CD4-positive, alpha-beta T cell treated with Interleukin-1 beta for 1 hour (primary cell): ENCODE measurements at regions not wholly inside any gene's neighbourhood (a gene's known extent, or its start where the extent isn't known, plus 50 kb on each side); places are given as distances from the start of the nearest gene placed in this dataset.

Source experiments
- DNase-seq, 2 donors: peaks; one replicate each; pipeline ENCODE4 v3.0.0-alpha.2; 2020 to 2022

DNA sequence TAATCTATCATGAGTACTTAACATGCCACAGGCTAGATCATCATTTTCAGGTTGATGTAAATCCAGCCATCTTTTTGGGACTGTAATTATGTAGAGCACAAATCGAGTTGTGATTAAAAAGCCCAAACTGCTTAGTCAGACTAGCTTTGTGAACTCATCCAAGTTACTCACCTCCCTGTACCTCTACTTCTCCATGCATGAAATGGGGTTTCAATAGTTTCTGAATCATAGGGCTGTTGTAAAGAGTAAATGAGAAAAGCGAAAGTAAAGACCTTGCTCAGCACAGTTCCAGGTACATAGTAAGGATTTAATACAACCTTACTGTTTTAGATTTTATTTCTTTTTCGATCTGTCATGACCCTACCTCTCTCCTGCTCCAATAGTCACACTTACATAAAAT is 85.6 kb upstream of the GAP43 start:
- no peak for DNase-seq

- DNase-seq, result no peak
Observed at GRCh38 chr3:115547207-115547606, 76.1 kb upstream of the GAP43 start.

DNA sequence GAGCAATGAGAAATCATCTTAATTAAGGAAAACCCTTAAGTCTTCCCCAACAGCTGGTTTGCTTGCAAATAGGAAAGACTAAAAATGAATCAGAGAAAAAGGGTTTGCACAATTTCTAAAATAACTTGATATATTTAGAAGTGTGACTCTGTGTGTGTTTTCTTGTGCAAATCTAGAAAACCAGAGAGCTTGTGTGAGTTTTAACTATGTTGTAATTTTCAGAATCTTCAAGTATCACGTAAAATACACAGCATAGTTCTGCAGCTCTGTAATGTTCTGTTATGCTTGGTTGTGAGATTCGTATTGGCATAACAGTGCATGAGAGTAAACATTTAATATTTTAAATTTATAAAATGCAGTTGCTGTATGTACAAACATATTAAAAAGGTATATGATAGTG is 74.7 kb upstream of the GAP43 start:
- no peak for DNase-seq

DNA sequence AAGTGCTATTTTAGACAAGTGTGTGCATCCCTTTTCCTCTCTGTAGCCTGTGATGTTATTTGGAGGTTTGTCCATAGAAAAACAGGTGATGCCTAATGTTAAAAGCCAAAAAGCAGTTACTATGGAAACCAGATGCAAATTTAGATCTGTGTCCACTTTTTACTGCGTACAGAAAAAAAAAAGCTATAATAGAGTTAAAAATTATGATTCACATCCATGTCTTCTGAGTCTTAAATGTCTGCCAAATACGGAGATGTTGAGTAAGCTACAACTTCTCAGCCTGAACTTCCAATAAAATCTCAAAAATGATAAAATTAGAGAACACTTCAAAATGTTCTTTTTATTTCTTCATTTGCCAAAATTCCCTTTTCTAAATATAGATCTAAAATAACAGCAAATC is 74.2 kb upstream of the GAP43 start:
- DNase-seq, result no peak

DNA sequence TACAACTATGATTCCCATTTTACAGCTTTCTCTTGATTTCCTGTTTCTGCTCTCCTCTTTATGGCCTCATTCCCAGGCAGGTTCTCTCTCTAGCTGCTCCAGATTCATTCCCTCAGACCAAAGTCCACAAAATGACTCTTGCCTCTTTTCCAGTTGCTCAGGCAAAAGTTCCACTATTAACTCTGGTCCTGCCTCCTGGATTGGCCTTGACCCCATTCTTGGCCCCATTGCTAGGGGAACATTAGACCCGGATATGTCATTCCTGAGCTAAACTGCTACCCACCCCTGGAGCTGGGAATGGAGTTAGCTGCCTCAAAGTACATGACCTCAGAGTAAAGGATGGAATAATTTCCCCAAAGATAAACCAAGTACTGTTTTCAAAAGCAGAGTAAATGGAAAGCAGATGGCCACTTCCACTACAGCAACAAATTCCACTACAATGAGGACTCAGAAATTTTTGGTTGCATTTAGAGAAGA is 73.0 kb upstream of the GAP43 start:
- no peak for DNase-seq

DNA sequence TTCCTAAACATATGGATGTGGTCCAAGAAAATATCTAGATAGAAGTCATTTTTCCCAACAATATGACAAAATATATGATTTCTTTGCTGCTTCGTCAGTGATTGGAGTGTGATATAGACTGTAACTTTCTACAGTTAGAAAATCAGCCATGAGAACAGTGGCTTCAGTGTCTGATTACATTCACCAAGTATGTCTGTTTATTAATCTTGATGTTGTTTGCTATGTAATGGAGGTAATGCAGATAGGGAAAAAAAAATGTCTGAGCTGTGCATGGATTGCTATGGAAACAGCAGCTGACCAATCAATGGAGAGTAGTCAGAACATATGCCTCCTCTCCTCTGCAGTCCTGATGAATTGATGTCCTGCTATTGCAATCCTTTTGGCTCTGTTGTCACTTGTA is 72.3 kb upstream of the GAP43 start:
- no peak for DNase-seq

DNA sequence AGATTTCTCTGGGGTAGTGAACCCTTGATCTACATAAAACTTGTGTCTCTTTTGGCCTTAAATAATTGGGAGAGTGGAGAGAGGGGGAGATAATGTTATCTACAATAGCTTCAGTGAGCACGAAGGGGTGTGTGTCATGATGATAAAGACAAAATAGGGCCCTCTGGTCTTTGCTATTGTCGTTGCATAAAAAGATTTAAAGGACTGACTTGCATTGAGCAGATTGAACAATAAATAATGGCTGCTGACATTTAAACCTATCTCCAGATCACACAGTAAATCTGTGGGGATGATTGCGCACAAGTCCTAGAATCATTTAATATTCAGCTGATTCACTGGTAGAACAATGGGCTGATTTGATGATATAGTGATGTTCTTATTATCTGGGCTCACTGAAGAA is 71.3 kb upstream of the GAP43 start:
- DNase-seq, result no peak

DNA sequence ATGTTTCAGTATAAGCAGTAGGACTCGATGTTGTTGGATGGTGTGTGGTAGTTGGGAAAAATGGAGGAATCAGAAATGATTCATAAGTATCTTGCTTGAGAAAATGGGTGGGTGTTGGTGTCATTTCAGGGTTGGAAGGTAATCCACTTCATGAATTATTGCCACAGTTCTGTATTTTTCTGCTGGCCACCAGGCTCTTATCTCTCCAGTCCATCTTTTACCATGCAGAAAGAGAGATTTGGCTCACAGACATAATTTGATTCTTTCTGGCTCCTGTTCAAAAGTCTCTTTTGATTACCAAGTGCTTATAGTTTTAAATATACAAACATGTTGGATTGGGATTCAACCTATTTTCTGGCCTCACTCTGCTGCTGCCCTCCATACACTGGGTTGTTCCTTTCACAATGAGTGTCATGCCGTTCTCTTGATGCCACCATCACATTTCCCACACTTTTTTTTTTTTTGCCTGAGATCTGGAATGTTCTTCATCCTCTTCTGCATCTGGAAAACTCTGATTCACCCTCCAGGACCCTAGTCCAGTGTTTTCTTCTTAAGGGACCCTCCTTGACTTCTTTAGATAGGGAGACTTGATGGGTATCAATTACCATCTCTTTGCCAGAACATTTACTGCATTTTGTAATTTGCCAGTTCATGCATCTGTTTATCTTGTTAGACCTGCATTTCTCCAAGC is 69.4 kb upstream of the GAP43 start:
- DNase-seq, result no peak

GRCh38 chr3:115554487-115554807 is 68.9 kb upstream of the GAP43 start:
- no peak for DNase-seq

DNA sequence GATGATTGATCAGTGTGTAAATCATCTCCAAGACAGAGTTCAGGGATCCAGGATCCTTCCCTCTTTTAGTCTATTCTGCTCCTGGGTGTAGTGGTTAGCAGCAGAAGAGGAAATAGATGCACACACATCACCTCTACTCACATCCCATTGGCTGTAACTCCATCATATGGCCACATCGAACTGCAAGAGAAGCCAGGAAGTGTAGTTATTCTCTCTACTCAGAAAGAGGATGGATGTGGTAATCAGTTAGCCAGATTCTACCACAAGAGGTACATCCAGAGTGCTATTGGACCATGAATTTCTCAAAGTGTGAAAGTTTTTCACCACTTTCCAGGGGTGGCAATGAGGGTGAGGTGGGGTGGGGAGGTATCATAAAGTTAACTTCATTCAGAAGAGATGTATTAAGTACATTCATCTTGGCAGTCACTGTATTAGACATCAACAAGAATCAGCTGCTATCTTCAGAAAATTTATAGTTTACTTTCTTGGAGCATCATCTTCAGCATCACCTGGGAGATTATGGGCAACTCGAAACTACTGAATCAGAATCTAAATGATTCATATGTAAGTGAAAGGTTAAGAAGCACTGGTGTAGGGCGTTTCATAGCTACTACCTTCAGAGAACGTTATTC is 60.6 kb upstream of the GAP43 start:
- DNase-seq, result no peak

DNA sequence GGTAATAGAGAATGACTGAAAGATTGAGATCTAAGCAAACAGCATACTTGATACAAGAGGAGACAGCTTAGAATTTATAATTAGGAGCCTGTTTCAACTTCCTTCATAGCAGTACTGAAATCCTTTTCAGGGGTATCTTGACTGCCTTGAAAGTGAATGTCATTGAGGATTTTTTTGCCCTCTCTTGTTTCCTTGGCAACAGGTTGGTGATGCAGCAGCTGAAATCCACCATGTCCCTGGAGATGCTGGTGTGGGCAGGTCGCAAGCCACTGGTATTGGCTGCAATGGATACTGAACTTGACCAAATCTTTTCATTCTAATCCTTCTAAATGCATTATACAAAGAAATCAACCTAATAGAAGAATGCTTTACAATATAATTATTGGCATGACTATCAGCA is 59.3 kb upstream of the GAP43 start:
- DNase-seq, result no peak

DNA sequence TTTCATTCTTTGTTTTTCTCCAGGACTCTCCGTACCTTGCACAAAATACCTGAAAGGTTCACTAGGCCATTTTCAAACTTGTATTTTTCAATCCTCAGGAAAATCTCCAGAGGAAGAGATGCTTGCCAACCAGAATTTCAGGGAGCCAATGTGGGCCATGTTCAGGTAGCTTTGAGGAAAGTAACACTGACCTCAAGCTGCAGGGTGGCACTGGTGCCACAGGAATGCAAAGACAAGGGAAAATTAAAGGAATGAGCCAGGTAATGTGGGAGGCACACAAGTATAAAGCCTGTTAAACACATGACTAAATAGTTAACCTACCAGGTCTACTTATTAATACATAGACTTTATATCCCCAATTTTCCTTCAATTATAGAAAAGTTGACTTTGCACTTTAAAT is 51.9 kb upstream of the GAP43 start:
- no peak for DNase-seq
